Central memory CD8-positive, alpha-beta T cell (primary cell): ENCODE measurements at regions not wholly inside any gene's neighbourhood (a gene's known extent, or its start where the extent isn't known, plus 50 kb on each side); places are given as distances from the start of the nearest gene placed in this dataset.
"Not testable (repeated sequence)": the region's sequence is repeated elsewhere in the genome, so short reads cannot be mapped to it uniquely, and the experiment has no call there.

Source experiments
- ATAC-seq: fragments of 150-1000 bp; cut with Tn5 transposase; replicated peaks from 2 replicates; pipeline ENCODE4 v1.10.0; 2022; ENCODE audit warnings: mild to moderate bottlenecking, moderate FRiP score, moderate number of reproducible peaks; ENCODE audit not compliant: poor library complexity, severe bottlenecking; ENCODE audit errors: extremely low read depth
- DNase-seq, 2 donors: peaks; one replicate each; pipeline ENCODE4 v3.0.0; 2021; ENCODE audit warnings: low spot score in 2 of 2
- H3K27ac Mint-ChIP-seq: one replicate; pipeline ENCODE4 v1.8.0; 2022; ENCODE audit warnings: low read depth, mild to moderate bottlenecking, moderate library complexity, mixed read lengths
- H3K27me3 Mint-ChIP-seq: one replicate; pipeline ENCODE4 v1.8.0; 2022; ENCODE audit warnings: mixed read lengths
- H3K36me3 Mint-ChIP-seq: one replicate; pipeline ENCODE4 v1.8.0; 2022; ENCODE audit warnings: mild to moderate bottlenecking, moderate library complexity, mixed read lengths; ENCODE audit not compliant: insufficient read depth
- H3K4me1 Mint-ChIP-seq: one replicate; pipeline ENCODE4 v1.8.0; 2022; ENCODE audit warnings: mixed read lengths
- H3K4me3 Mint-ChIP-seq: one replicate; pipeline ENCODE4 v1.8.0; 2022; ENCODE audit warnings: mild to moderate bottlenecking, moderate library complexity, mixed read lengths
- H3K9me3 Mint-ChIP-seq: one replicate; pipeline ENCODE4 v1.8.0; 2022; ENCODE audit warnings: mixed read lengths

DNA sequence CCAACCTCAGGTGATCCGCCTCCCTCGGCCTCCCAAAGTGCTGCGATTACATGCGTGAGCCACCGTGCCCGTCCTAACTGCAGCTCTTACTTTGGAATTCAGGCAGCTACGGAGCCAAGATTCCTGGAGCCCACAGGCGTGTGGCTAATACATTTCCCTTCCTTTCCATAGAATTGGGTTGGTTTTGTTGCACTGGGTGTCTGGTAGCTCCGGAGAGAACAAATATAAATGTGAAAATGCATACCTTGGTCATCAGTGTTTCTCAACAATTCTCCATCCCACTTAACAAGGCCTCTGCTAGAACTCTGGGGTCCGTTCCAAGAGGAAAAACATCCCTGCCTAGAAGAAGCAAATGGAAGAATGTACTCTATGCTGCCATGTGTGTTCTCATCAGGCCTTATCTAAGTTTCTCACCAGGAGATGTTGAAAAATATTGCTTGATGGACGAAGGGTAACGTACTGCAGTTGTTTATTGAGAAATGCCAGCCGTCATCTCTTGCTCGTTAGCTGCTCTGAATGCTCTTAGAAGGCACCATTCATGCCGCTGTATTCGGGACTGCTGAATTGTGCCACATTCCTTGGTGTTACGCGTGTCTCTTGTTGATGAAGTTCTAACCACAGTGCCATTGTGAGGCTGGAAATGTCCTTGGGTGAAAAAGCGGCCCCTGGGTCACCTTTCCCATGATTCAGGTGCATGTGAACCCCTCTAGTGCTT lies 50.5 kb upstream of the CD99 start:
- H3K27me3 Mint-ChIP-seq = no peaks in the 10 kb centered on the region
- no peak overlapping the region for H3K4me3 Mint-ChIP-seq
- no peaks in the 10 kb centered on the region for H3K9me3 Mint-ChIP-seq
- peaks cover 8% of the 10 kb centered on the region for H3K36me3 Mint-ChIP-seq
- no peak overlapping the region for H3K27ac Mint-ChIP-seq
- no peak for DNase-seq
- no peaks in the 10 kb centered on the region for H3K4me1 Mint-ChIP-seq
- ATAC-seq = no peak

GRCh38 chrX:2638279-2638678 lies 52.8 kb upstream of the CD99 start:
- Mint-ChIP-seq H3K27me3 (no peaks in the 10 kb centered on the region), H3K36me3 (peaks cover 3% of the 10 kb centered on the region), H3K4me3 (no peak overlapping the region), H3K9me3 (no peaks in the 10 kb centered on the region), H3K27ac (no peak overlapping the region), H3K4me1 (no peaks in the 10 kb centered on the region)
- DNase-seq (no peak), ATAC-seq (no peak)

DNA sequence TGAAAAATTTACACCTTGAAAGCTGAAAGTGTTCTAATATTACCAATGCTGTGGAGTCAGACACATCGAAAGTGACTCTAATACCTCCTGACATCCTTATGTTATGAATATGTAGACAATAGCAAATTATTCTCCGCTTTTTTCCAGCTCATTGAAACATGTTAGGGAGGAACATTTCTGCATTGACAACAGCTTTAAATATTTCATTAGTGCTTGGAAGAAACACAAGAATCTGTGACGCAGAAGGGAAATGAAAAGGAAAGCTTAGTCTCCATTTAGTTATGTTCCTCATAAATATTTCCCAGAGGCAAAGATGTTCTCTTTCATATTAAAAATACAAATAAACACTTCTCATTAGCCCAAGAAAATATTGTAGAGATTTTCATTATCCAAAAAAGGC lies 55.8 kb upstream of the CD99 start:
- Mint-ChIP-seq H3K27ac (no peak overlapping the region), H3K27me3 (no peaks in the 10 kb centered on the region), H3K9me3 (peaks cover 25% of the 10 kb centered on the region), H3K4me3 (no peak overlapping the region), H3K36me3 (peaks cover 22% of the 10 kb centered on the region), H3K4me1 (peaks cover 23% of the 10 kb centered on the region)
- ATAC-seq (no peak), DNase-seq (no peak)

DNA sequence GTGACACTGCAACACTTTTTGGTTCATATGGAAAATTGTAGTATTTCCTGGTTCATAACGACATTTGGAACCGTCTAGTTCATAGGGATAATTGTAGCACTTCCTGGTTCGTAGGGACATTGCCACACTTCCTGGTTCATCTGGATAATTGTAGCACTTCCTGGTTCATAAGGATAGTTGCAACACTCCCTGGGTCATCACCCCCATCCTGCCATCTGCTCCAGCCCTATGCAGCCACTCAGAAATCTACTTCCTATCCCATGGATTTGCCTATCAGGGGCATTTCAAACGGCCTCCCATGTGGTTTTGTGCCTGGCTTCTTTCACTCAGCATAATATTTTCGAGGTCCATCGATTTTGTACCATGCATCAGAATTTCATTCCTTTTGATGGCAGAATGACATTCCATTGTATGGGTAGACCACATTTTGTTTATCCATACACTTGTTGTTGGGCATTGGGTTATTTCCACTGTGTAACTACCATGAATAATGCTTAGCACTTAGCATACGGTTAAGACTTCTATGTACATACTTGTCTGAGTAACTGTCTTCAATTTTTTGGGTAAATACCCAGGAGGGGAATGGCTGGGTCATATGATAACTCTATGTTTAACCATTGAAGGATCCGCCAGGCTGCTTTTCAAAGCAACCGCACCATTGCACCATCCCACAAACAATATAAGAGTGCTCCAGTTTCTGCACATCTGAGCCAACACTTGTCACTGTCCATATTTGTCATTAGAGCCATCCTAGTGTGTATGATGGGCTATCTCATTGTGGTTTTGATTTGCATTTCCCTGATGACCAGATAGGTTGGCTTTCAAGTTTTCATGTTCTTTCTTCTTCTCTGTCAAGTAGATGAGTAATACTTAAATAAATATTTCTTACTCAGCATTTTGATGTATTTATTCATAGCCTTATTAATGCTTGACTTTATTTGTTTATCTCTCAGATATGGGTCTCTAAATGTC lies 58.3 kb upstream of the CD99 start:
- DNase-seq = peak in 1 of 2 donors; percentile 8
- H3K4me1 Mint-ChIP-seq = peaks cover 45% of the 10 kb centered on the region
- H3K9me3 Mint-ChIP-seq = peaks cover 42% of the 10 kb centered on the region

GRCh38 chrX:2631743-2632532 lies 59.2 kb upstream of the CD99 start:
- Mint-ChIP-seq H3K9me3 (peaks cover 42% of the 10 kb centered on the region), H3K4me1 (peaks cover 53% of the 10 kb centered on the region), H3K27ac (peak overlapping the region; percentile 98), H3K4me3 (peak overlapping the region; percentile 79), H3K27me3 (no peaks in the 10 kb centered on the region), H3K36me3 (peaks cover 54% of the 10 kb centered on the region)
- ATAC-seq = no peak
- peak in 1 of 2 donors; percentile 1 for DNase-seq

More for the DNA sequence above, 58.3 kb upstream of the CD99 start:
- H3K4me3 Mint-ChIP-seq = peak overlapping the region; percentile 79
- H3K27me3 Mint-ChIP-seq = no peaks in the 10 kb centered on the region
- no peak for ATAC-seq
- H3K36me3 Mint-ChIP-seq = peaks cover 46% of the 10 kb centered on the region
- peak overlapping the region; percentile 98 for H3K27ac Mint-ChIP-seq

- Mint-ChIP-seq H3K4me1 (peaks cover 53% of the 10 kb centered on the region), H3K27ac (peak overlapping the region; percentile 98), H3K4me3 (peak overlapping the region; percentile 79), H3K9me3 (peaks cover 42% of the 10 kb centered on the region), H3K36me3 (peaks cover 58% of the 10 kb centered on the region)
- peak; percentile 17 to 77 for DNase-seq
- not testable (repeated sequence) for H3K27me3 Mint-ChIP-seq, ATAC-seq
These were observed 60.0 kb upstream of the CD99 start for GRCh38 chrX:2630935-2631742.

- H3K27me3 Mint-ChIP-seq = not testable (repeated sequence)
- Mint-ChIP-seq H3K4me3 (peak overlapping the region; percentile 79), H3K36me3 (peaks cover 61% of the 10 kb centered on the region), H3K27ac (peak overlapping the region; percentile 98), H3K4me1 (peaks cover 53% of the 10 kb centered on the region), H3K9me3 (peaks cover 42% of the 10 kb centered on the region)
- DNase-seq = peak; percentile 18 to 80
- peak; percentile 54 for ATAC-seq
These were observed 60.8 kb upstream of the CD99 start for GRCh38 chrX:2630008-2630934.

GRCh38 chrX:2629316-2630007 lies 61.6 kb upstream of the CD99 start:
- Mint-ChIP-seq H3K4me3 (peak overlapping the region; percentile 79), H3K9me3 (peaks cover 42% of the 10 kb centered on the region), H3K27me3 (no peaks in the 10 kb centered on the region), H3K4me1 (peaks cover 53% of the 10 kb centered on the region), H3K27ac (peak overlapping the region; percentile 98), H3K36me3 (peaks cover 67% of the 10 kb centered on the region)
- ATAC-seq = peak; percentile 55
- DNase-seq = peak in 1 of 2 donors; percentile 55

GRCh38 chrX:2628751-2629315 lies 62.3 kb upstream of the CD99 start:
- peak; percentile 39 for ATAC-seq
- DNase-seq = peak in 1 of 2 donors; percentile 40
- H3K4me1 Mint-ChIP-seq = peaks cover 53% of the 10 kb centered on the region

GRCh38 chrX:2627272-2627867 lies 63.7 kb upstream of the CD99 start:
- Mint-ChIP-seq H3K4me1 (peaks cover 48% of the 10 kb centered on the region), H3K27ac (peak overlapping the region; percentile 98), H3K4me3 (peak overlapping the region; percentile 30), H3K36me3 (peaks cover 81% of the 10 kb centered on the region), H3K27me3 (no peaks in the 10 kb centered on the region), H3K9me3 (peaks cover 38% of the 10 kb centered on the region)
- DNase-seq = peak; percentile 25 to 48
- no peak for ATAC-seq

More at GRCh38 chrX:2628751-2629315, 62.3 kb upstream of the CD99 start:
- no peaks in the 10 kb centered on the region for H3K27me3 Mint-ChIP-seq
- peak overlapping the region; percentile 79 for H3K4me3 Mint-ChIP-seq
- H3K27ac Mint-ChIP-seq = peak overlapping the region; percentile 98
- peaks cover 72% of the 10 kb centered on the region for H3K36me3 Mint-ChIP-seq
- H3K9me3 Mint-ChIP-seq = peaks cover 42% of the 10 kb centered on the region
